ENCODE measurements at regions not wholly inside any gene's neighbourhood (a gene's known extent, or its start where the extent isn't known, plus 50 kb on each side); places are given as distances from the start of the nearest gene placed in this dataset.

DNA sequence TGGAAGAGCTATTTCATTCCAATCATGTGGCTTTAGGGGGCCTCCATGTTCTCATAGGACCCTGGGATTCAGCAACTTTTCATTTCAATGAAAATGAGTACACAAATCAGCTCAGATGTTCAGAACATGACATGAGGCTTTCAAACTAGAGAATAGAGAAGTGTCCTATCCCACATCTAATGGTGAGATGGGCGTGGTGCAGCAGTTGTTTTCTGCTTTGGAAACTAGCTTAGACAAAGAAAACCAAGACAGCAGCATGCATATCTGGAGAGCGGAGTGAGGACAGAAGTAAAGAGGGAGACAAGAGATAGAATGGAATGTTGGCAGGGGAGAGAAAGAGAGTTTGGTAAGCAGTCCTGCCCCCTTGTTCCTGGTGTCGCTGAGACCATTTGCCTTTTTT is 1009.1 kb upstream of the IGFBP7 start:
- TF ChIP-seq, protein P1, sequence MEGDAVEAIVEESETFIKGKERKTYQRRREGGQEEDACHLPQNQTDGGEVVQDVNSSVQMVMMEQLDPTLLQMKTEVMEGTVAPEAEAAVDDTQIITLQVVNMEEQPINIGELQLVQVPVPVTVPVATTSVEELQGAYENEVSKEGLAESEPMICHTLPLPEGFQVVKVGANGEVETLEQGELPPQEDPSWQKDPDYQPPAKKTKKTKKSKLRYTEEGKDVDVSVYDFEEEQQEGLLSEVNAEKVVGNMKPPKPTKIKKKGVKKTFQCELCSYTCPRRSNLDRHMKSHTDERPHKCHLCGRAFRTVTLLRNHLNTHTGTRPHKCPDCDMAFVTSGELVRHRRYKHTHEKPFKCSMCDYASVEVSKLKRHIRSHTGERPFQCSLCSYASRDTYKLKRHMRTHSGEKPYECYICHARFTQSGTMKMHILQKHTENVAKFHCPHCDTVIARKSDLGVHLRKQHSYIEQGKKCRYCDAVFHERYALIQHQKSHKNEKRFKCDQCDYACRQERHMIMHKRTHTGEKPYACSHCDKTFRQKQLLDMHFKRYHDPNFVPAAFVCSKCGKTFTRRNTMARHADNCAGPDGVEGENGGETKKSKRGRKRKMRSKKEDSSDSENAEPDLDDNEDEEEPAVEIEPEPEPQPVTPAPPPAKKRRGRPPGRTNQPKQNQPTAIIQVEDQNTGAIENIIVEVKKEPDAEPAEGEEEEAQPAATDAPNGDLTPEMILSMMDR (tag by site-specific recombination; IDR thresholded peaks at IDR 0.05) = no peak
- TF ChIP-seq ZNF184 (tag by site-specific recombination; IDR thresholded peaks at IDR 0.05) (no peak), PRDM4 (tag by site-specific recombination; IDR thresholded peaks at IDR 0.05) (no peak), ZFHX2 (tag by site-specific recombination; conservative IDR thresholded peaks at IDR 0.05) (no peak)
